SK-N-SH treated with all-trans-retinoic acid at 6 μM for 48 hours (cell line): ENCODE measurements at regions not wholly inside any gene's neighbourhood (a gene's known extent, or its start where the extent isn't known, plus 50 kb on each side); places are given as distances from the start of the nearest gene placed in this dataset.

Experiments
- CSDC2 ChIP-seq: fragments of 250-450 bp; sonication (Bioruptor Pico); IDR thresholded peaks from 2 replicates; pipeline ENCODE4 v1.5.0; 2020; ENCODE audit warnings: mild to moderate bottlenecking, moderate library complexity
- PATZ1 ChIP-seq: fragments of 250-450 bp; sonication (Bioruptor Pico); IDR thresholded peaks from 2 replicates; pipeline ENCODE4 v1.8.0; 2020; ENCODE audit warnings: mild to moderate bottlenecking, moderate library complexity, borderline replicate concordance
- PPARA ChIP-seq: fragments of 250-450 bp; sonication (Bioruptor Pico); IDR thresholded peaks from 2 replicates; pipeline ENCODE4 v1.5.0; 2020; ENCODE audit warnings: mild to moderate bottlenecking, borderline replicate concordance
- SNAI2 ChIP-seq: fragments of 250-450 bp; sonication (Bioruptor Pico); IDR thresholded peaks from 2 replicates; pipeline ENCODE4 v1.5.0; 2020; ENCODE audit warnings: mild to moderate bottlenecking, moderate library complexity
- ZFP30 ChIP-seq: fragments of 450-650 bp; formaldehyde crosslinking; IDR thresholded peaks from 2 replicates; pipeline ENCODE4 v1.5.0; 2022; ENCODE audit warnings: mild to moderate bottlenecking, moderate library complexity
- ZNF70 ChIP-seq: fragments of 450-650 bp; formaldehyde crosslinking; IDR thresholded peaks from 2 replicates; pipeline ENCODE4 v1.5.0; 2020; ENCODE audit warnings: mild to moderate bottlenecking, moderate library complexity
- ZNF8 ChIP-seq: fragments of 450-650 bp; formaldehyde crosslinking; IDR thresholded peaks from 2 replicates; pipeline ENCODE4 v1.5.0; 2020; ENCODE audit warnings: mild to moderate bottlenecking, moderate library complexity

- TF ChIP-seq CSDC2 (CRISPR knock-in tag) (no peak), PPARA (CRISPR knock-in tag) (no peak), ZNF8 (CRISPR knock-in tag) (no peak), SNAI2 (CRISPR knock-in tag) (no peak), ZFP30 (CRISPR knock-in tag) (no peak), PATZ1 (no peak), ZNF70 (no peak)
Observed at GRCh38 chr3:120853416-120853815, 54.6 kb upstream of the STXBP5L start.
